ENCODE measurements at regions not wholly inside any gene's neighbourhood (a gene's known extent, or its start where the extent isn't known, plus 50 kb on each side); places are given as distances from the start of the nearest gene placed in this dataset.

DNA sequence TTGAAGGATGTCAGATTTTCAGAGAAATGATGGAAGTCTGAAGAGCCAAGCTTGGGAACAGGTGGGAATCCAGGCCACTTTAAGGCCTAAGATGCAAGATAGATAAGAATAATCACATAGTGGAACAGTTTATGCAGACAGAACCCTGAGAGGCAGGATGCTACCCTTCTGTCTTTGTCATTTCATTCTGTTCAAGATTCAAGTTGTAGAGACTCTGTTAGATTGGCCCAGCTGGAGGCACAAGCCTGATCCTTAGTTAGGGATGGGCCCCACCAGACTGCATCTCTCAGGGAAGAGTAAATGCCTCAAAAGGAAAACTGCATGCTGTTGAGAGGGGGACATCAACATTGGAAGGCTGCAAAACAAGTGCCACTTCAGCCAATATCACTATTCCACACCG, 287.0 kb downstream of the PCNX1 start:
- Histone ChIP-seq H2AFZ (ENCODE audit: low read length) (no peak overlapping the region), H3K4me3 (ENCODE audit: low read length) (no peak overlapping the region), H4K20me1 (ENCODE audit: insufficient read depth, low read depth, low read length) (no peaks in the 10 kb centered on the region), H3K27ac (ENCODE audit: low read length) (no peak overlapping the region), H3K9me2 (replicated peaks; ENCODE audit: insufficient read depth, low read length) (no peaks in the 10 kb centered on the region), H3K27me3 (ENCODE audit: low read length) (no peaks in the 10 kb centered on the region), H3K4me2 (ENCODE audit: low read depth, low read length, poor library complexity, severe bottlenecking) (no peak overlapping the region), H3K9ac (ENCODE audit: low read length) (no peak overlapping the region), H3K36me3 (ENCODE audit: insufficient read depth, low read length) (no peaks in the 10 kb centered on the region), H3K4me1 (ENCODE audit: low read length) (no peaks in the 10 kb centered on the region), H3K79me2 (ENCODE audit: low read length) (no peaks in the 10 kb centered on the region), H3K9me3 (ENCODE audit: low read length) (no peaks in the 10 kb centered on the region)
- no peak for DNase-seq

DNA sequence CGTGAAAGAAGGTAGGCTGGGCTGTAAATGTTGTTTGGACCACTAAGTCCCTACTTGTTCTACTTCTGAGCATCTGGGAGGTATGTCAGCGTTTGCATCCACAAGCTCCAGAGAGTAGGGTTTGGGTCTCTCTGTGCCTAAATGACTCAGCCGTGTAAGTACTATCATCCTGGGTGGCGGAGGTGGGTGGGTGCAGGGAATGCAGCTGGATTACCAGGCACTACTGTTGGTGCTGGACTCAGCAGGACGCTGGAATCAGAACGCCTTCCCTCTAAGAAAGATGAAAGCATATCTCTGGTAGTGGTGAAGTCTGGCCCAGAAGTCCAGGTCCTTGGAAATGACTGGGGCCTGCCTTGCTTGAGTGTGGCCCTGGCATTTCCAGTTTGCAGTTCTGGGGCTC, 289.7 kb downstream of the PCNX1 start:
- Histone ChIP-seq H4K20me1 (ENCODE audit: insufficient read depth, low read depth, low read length) (no peaks in the 10 kb centered on the region), H3K9me3 (ENCODE audit: low read length) (no peaks in the 10 kb centered on the region), H3K9me2 (replicated peaks; ENCODE audit: insufficient read depth, low read length) (no peaks in the 10 kb centered on the region), H3K4me3 (ENCODE audit: low read length) (no peak overlapping the region), H3K4me1 (ENCODE audit: low read length) (no peaks in the 10 kb centered on the region), H3K79me2 (ENCODE audit: low read length) (no peaks in the 10 kb centered on the region), H3K27me3 (ENCODE audit: low read length) (no peaks in the 10 kb centered on the region; the same call in 1 of the 2 replicates), H3K27ac (ENCODE audit: low read length) (no peak overlapping the region), H3K4me2 (ENCODE audit: low read depth, low read length, poor library complexity, severe bottlenecking) (no peak overlapping the region), H3K9ac (ENCODE audit: low read length) (no peak overlapping the region), H2AFZ (ENCODE audit: low read length) (no peak overlapping the region), H3K36me3 (ENCODE audit: insufficient read depth, low read length) (no peaks in the 10 kb centered on the region)
- no peak for DNase-seq

DNA sequence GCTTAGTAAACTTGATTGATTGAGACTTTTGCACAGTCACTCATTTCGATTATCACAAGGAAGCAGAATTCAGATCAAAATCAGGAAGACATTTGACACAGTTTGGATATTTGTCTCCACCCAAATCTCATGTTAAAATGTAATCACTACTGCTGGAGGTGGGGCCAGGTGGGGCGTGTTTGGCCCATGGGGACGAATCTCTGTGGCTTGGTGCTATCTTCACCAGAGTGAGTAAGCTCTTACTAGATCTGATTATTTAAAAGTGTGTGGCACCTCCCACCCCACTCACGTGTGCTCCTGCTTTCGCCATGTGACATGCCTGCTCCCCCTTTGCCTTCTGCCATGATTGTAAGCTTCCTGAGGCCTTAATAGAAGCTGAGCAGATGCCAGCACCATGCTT, 291.4 kb downstream of the PCNX1 start:
- Histone ChIP-seq H3K9ac (ENCODE audit: low read length) (no peak overlapping the region), H3K9me2 (replicated peaks; ENCODE audit: insufficient read depth, low read length) (no peaks in the 10 kb centered on the region), H3K4me3 (ENCODE audit: low read length) (no peak overlapping the region), H3K27me3 (ENCODE audit: low read length) (no peaks in the 10 kb centered on the region; the same call in 1 of the 2 replicates), H3K4me2 (ENCODE audit: low read depth, low read length, poor library complexity, severe bottlenecking) (no peak overlapping the region), H3K36me3 (ENCODE audit: insufficient read depth, low read length) (no peaks in the 10 kb centered on the region), H3K4me1 (ENCODE audit: low read length) (no peaks in the 10 kb centered on the region), H4K20me1 (ENCODE audit: insufficient read depth, low read depth, low read length) (no peaks in the 10 kb centered on the region), H2AFZ (ENCODE audit: low read length) (no peak overlapping the region), H3K9me3 (ENCODE audit: low read length) (no peaks in the 10 kb centered on the region), H3K79me2 (ENCODE audit: low read length) (no peaks in the 10 kb centered on the region), H3K27ac (ENCODE audit: low read length) (no peak overlapping the region)
- DNase-seq: no peak

DNA sequence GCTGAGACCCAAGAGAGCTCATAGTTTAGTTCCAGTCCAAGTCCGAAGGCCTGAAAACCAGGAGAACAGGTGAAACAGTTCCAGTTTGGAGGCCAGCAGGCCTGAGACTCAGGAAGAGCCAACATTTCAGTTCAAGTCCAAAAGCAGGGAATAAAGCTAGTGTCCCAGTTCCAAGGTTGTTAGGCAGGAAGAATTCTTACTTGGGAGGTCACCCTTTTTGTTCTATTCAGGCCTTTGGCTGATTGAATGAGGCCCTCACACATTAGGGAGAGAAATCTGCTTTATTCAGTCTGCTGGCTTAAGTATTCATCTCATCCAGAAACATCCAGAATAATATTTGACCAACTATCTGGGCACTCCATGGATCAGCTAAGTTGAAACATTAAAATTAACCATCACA, 294.6 kb downstream of the PCNX1 start:
- Histone ChIP-seq H3K36me3 (ENCODE audit: insufficient read depth, low read length) (no peaks in the 10 kb centered on the region), H3K4me2 (ENCODE audit: low read depth, low read length, poor library complexity, severe bottlenecking) (no peak overlapping the region), H3K9me2 (replicated peaks; ENCODE audit: insufficient read depth, low read length) (no peaks in the 10 kb centered on the region), H4K20me1 (ENCODE audit: insufficient read depth, low read depth, low read length) (no peaks in the 10 kb centered on the region), H3K79me2 (ENCODE audit: low read length) (no peaks in the 10 kb centered on the region), H3K27ac (ENCODE audit: low read length) (no peak overlapping the region), H3K4me1 (ENCODE audit: low read length) (no peaks in the 10 kb centered on the region), H3K4me3 (ENCODE audit: low read length) (no peak overlapping the region), H3K27me3 (ENCODE audit: low read length) (no peaks in the 10 kb centered on the region; the same call in 1 of the 2 replicates), H3K9me3 (ENCODE audit: low read length) (no peaks in the 10 kb centered on the region), H2AFZ (ENCODE audit: low read length) (no peak overlapping the region), H3K9ac (ENCODE audit: low read length) (no peak overlapping the region)
- DNase-seq: no peak

DNA sequence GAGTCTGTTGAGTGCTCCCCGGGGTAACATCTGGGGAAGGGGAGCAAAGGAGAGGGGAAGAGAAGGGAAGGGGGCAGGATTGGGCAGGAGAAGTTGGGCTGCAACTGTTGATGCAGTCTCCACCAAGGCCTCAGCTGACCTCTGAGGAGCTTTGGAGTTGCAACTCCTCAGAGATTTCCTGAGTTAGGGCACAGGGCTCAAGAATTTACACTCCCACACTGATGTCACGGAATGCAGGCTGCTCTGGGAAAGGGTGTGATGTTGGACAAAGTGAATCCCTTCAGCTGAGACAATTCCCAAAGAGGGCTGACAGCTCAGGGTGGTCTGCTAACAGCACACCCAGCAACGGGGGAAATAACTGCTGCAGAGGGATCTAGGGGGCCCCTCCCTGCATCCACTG, 295.6 kb downstream of the PCNX1 start:
- H3K4me1 ChIP-seq (ENCODE audit: low read length): no peaks in the 10 kb centered on the region
- H3K9me2 ChIP-seq (replicated peaks; ENCODE audit: insufficient read depth, low read length): no peaks in the 10 kb centered on the region
- H3K27ac ChIP-seq (ENCODE audit: low read length): no peak overlapping the region
- H3K9ac ChIP-seq (ENCODE audit: low read length): no peak overlapping the region
- no peaks in the 10 kb centered on the region for H3K36me3 ChIP-seq (ENCODE audit: insufficient read depth, low read length)
- H3K4me2 ChIP-seq (ENCODE audit: low read depth, low read length, poor library complexity, severe bottlenecking): no peak overlapping the region
- no peaks in the 10 kb centered on the region for H3K9me3 ChIP-seq (ENCODE audit: low read length)
- H3K4me3 ChIP-seq (ENCODE audit: low read length): no peak overlapping the region
- no peak overlapping the region for H2AFZ ChIP-seq (ENCODE audit: low read length)
- H4K20me1 ChIP-seq (ENCODE audit: insufficient read depth, low read depth, low read length): no peaks in the 10 kb centered on the region
- DNase-seq: no peak
- H3K79me2 ChIP-seq (ENCODE audit: low read length): no peaks in the 10 kb centered on the region
- no peaks in the 10 kb centered on the region; the same call in 1 of the 2 replicates for H3K27me3 ChIP-seq (ENCODE audit: low read length)

DNA sequence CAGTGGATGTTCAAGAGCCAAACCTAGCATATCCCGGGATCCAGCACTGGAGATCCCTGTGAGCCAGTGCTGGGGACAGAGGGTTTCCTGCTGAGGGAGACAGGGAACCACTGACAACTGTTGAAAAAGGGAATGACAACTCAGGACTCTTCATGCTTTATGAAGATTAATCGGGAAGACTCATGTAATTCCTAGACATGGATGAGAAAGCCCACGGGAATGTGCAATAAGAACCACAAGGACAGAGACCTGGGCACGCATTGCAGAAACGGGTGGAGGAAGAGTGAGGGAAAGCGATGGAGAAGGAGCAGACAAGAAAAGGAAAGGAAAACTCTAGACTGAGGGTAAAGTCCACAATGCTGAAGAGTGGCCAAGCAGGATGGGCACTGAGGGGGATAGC, 296.0 kb downstream of the PCNX1 start:
- no peaks in the 10 kb centered on the region for H3K9me3 ChIP-seq (ENCODE audit: low read length)
- no peak overlapping the region for H3K4me3 ChIP-seq (ENCODE audit: low read length)
- H3K36me3 ChIP-seq (ENCODE audit: insufficient read depth, low read length): no peaks in the 10 kb centered on the region
- H3K27ac ChIP-seq (ENCODE audit: low read length): no peak overlapping the region
- no peaks in the 10 kb centered on the region for H3K9me2 ChIP-seq (replicated peaks; ENCODE audit: insufficient read depth, low read length)
- no peak for DNase-seq
- H3K4me2 ChIP-seq (ENCODE audit: low read depth, low read length, poor library complexity, severe bottlenecking): no peak overlapping the region
- no peaks in the 10 kb centered on the region; the same call in 1 of the 2 replicates for H3K27me3 ChIP-seq (ENCODE audit: low read length)
- H3K79me2 ChIP-seq (ENCODE audit: low read length): no peaks in the 10 kb centered on the region
- H4K20me1 ChIP-seq (ENCODE audit: insufficient read depth, low read depth, low read length): no peaks in the 10 kb centered on the region
- H3K4me1 ChIP-seq (ENCODE audit: low read length): no peaks in the 10 kb centered on the region
- H3K9ac ChIP-seq (ENCODE audit: low read length): no peak overlapping the region
- H2AFZ ChIP-seq (ENCODE audit: low read length): no peak overlapping the region

DNA sequence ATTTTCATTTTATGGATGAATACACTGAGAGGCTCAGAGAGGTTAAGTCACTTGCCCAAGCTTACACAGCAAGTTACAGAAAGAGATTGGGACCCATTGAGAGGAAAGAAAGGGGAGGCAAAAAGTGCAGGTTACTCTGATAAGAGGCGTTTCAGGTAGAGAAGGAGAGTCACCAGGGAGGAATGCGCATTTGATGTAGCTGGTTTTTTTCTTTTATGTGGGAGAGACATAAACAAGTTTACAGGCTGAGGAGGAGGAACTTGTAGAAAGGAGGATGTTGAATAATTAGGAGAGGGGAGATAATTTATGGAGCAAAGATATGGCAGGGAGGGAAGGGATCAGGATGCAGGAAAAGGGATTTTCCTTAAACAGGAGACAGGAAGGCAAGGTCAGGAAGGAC, 297.0 kb downstream of the PCNX1 start:
- Histone ChIP-seq H3K4me3 (ENCODE audit: low read length) (no peak overlapping the region), H3K27ac (ENCODE audit: low read length) (no peak overlapping the region), H3K4me2 (ENCODE audit: low read depth, low read length, poor library complexity, severe bottlenecking) (no peak overlapping the region), H3K9me3 (ENCODE audit: low read length) (no peaks in the 10 kb centered on the region), H2AFZ (ENCODE audit: low read length) (no peak overlapping the region), H3K4me1 (ENCODE audit: low read length) (no peaks in the 10 kb centered on the region), H3K9me2 (replicated peaks; ENCODE audit: insufficient read depth, low read length) (no peaks in the 10 kb centered on the region), H3K36me3 (ENCODE audit: insufficient read depth, low read length) (no peaks in the 10 kb centered on the region), H3K9ac (ENCODE audit: low read length) (no peak overlapping the region), H3K27me3 (ENCODE audit: low read length) (no peaks in the 10 kb centered on the region; the same call in 1 of the 2 replicates), H3K79me2 (ENCODE audit: low read length) (no peaks in the 10 kb centered on the region), H4K20me1 (ENCODE audit: insufficient read depth, low read depth, low read length) (no peaks in the 10 kb centered on the region)
- DNase-seq: no peak

DNA sequence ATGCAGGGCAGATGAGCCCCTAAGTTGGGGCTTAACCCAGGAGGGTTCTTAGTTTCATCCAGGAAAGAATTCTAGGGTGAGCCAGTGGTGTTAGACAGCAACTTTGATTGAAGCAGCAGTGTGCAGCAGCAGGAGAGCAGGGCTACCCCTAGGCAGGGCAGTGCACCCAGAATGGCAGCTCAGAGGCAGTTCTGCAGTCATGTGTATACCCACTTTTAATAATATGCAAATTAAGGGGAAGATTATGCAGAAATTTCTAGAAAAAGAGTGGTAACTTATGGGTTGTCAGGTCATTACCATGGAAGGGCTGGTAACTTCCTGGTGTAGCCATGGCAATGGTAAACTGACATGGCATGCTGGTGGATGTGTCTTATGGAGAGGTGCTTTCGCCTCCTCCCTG, 297.5 kb downstream of the PCNX1 start:
- no peak overlapping the region for H3K27ac ChIP-seq (ENCODE audit: low read length)
- H4K20me1 ChIP-seq (ENCODE audit: insufficient read depth, low read depth, low read length): no peaks in the 10 kb centered on the region
- no peak overlapping the region for H3K4me3 ChIP-seq (ENCODE audit: low read length)
- H3K36me3 ChIP-seq (ENCODE audit: insufficient read depth, low read length): no peaks in the 10 kb centered on the region
- DNase-seq: peak; percentile 49
- H3K79me2 ChIP-seq (ENCODE audit: low read length): no peaks in the 10 kb centered on the region
- no peaks in the 10 kb centered on the region for H3K9me3 ChIP-seq (ENCODE audit: low read length)
- no peaks in the 10 kb centered on the region for H3K4me1 ChIP-seq (ENCODE audit: low read length)
- H3K27me3 ChIP-seq (ENCODE audit: low read length): no peaks in the 10 kb centered on the region; the same call in 1 of the 2 replicates
- no peak overlapping the region for H2AFZ ChIP-seq (ENCODE audit: low read length)
- H3K4me2 ChIP-seq (ENCODE audit: low read depth, low read length, poor library complexity, severe bottlenecking): no peak overlapping the region
- H3K9ac ChIP-seq (ENCODE audit: low read length): no peak overlapping the region
- H3K9me2 ChIP-seq (replicated peaks; ENCODE audit: insufficient read depth, low read length): no peaks in the 10 kb centered on the region

DNA sequence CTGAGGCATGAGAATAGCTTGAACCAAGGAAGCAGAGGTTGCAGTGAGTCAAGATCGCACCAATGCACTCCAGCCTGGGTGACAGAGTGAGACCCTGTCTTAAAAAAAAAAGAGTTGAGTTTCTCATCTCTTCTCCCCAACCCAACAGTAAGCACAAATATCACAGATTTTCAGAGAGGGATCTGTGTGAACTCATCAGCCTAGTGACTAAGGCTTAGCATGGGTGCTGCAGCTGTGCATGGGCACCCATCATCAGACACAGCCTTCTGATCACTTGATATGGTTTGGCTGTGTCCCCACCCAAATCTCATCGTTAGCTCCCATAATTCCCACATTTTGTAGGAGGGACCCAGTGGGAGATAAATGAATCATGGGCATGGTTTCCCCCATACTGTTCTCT, 298.9 kb downstream of the PCNX1 start:
- Histone ChIP-seq H2AFZ (ENCODE audit: low read length) (no peak overlapping the region), H3K27me3 (ENCODE audit: low read length) (no peaks in the 10 kb centered on the region; the same call in 1 of the 2 replicates), H3K79me2 (ENCODE audit: low read length) (no peaks in the 10 kb centered on the region), H3K9me2 (replicated peaks; ENCODE audit: insufficient read depth, low read length) (no peaks in the 10 kb centered on the region), H3K4me2 (ENCODE audit: low read depth, low read length, poor library complexity, severe bottlenecking) (no peak overlapping the region), H3K9ac (ENCODE audit: low read length) (no peak overlapping the region), H3K4me3 (ENCODE audit: low read length) (no peak overlapping the region), H3K4me1 (ENCODE audit: low read length) (no peaks in the 10 kb centered on the region), H3K27ac (ENCODE audit: low read length) (no peak overlapping the region), H4K20me1 (ENCODE audit: insufficient read depth, low read depth, low read length) (no peaks in the 10 kb centered on the region), H3K9me3 (ENCODE audit: low read length) (no peaks in the 10 kb centered on the region), H3K36me3 (ENCODE audit: insufficient read depth, low read length) (no peaks in the 10 kb centered on the region)
- DNase-seq: no peak
